ENCODE measurements at regions not wholly inside any gene's neighbourhood (a gene's known extent, or its start where the extent isn't known, plus 50 kb on each side); places are given as distances from the start of the nearest gene placed in this dataset.
A peak's percentile ranks its signal among the peaks of the same experiment; 100 is the strongest.
"Not testable (repeated sequence)": the region's sequence is repeated elsewhere in the genome, so short reads cannot be mapped to it uniquely, and the experiment has no call there.

- no peak for DNase-seq (ENCODE audit: low spot score)
Observed at GRCh38 chr3:124318014-124318413, 326.1 kb upstream of the ROPN1 start.

GRCh38 chr3:124318656-124319055 is 326.7 kb upstream of the ROPN1 start:
- no peak for DNase-seq (ENCODE audit: low spot score)

GRCh38 chr3:124320976-124321375 is 329.1 kb upstream of the ROPN1 start:
- no peak for DNase-seq (ENCODE audit: low spot score)

- no peak for DNase-seq (ENCODE audit: low spot score)
Observed at GRCh38 chr3:124322309-124322880, 330.5 kb upstream of the ROPN1 start.

- DNase-seq (ENCODE audit: low spot score): no peak
Observed at GRCh38 chr3:124322966-124323365, 331.0 kb upstream of the ROPN1 start.

GRCh38 chr3:124325248-124325647 is 333.3 kb upstream of the ROPN1 start:
- no peak for DNase-seq (ENCODE audit: low spot score)

GRCh38 chr3:124329723-124330122 is 337.8 kb upstream of the ROPN1 start:
- no peak for DNase-seq (ENCODE audit: low spot score)

GRCh38 chr3:124333931-124334640 is 342.2 kb upstream of the ROPN1 start:
- DNase-seq (ENCODE audit: low spot score): no peak

- no peak for DNase-seq (ENCODE audit: low spot score)
Observed at GRCh38 chr3:124336067-124336656, 344.2 kb upstream of the ROPN1 start.

GRCh38 chr3:124345845-124346244 is 353.9 kb upstream of the ROPN1 start:
- DNase-seq (ENCODE audit: low spot score): no peak

GRCh38 chr3:124346487-124346886 is 354.6 kb upstream of the ROPN1 start:
- DNase-seq (ENCODE audit: low spot score): no peak

- DNase-seq (ENCODE audit: low spot score): peak; percentile 37
Observed at GRCh38 chr3:124347418-124347817, 355.5 kb upstream of the ROPN1 start.

- not testable (repeated sequence) for DNase-seq (ENCODE audit: low spot score)
Observed at GRCh38 chr3:124348555-124348954, 356.6 kb upstream of the ROPN1 start.

- peak; percentile 67 for DNase-seq (ENCODE audit: low spot score)
Observed at GRCh38 chr3:124351430-124352148, 359.7 kb upstream of the ROPN1 start.

GRCh38 chr3:124352149-124352539 is 360.2 kb upstream of the ROPN1 start:
- no peak for DNase-seq (ENCODE audit: low spot score)

- no peak for DNase-seq (ENCODE audit: low spot score)
Observed at GRCh38 chr3:124353691-124354090, 361.8 kb upstream of the ROPN1 start.

- no peak for DNase-seq (ENCODE audit: low spot score)
Observed at GRCh38 chr3:124354150-124354549, 362.2 kb upstream of the ROPN1 start.

- DNase-seq (ENCODE audit: low spot score): no peak
Observed at GRCh38 chr3:124358156-124358555, 366.2 kb upstream of the ROPN1 start.

GRCh38 chr3:124360155-124360554 is 368.2 kb upstream of the ROPN1 start:
- no peak for DNase-seq (ENCODE audit: low spot score)

- no peak for DNase-seq (ENCODE audit: low spot score)
Observed at GRCh38 chr3:124360563-124360962, 368.6 kb upstream of the ROPN1 start.

GRCh38 chr3:124361566-124361965 is 368.7 kb upstream of the UMPS start:
- no peak for DNase-seq (ENCODE audit: low spot score)

- no peak for DNase-seq (ENCODE audit: low spot score)
Observed at GRCh38 chr3:124362455-124362854, 367.8 kb upstream of the UMPS start.

- DNase-seq (ENCODE audit: low spot score): no peak
Observed at GRCh38 chr3:124363476-124363875, 366.8 kb upstream of the UMPS start.
